ENCODE measurements at regions not wholly inside any gene's neighbourhood (a gene's known extent, or its start where the extent isn't known, plus 50 kb on each side); places are given as distances from the start of the nearest gene placed in this dataset.
"Not testable (repeated sequence)": the region's sequence is repeated elsewhere in the genome, so short reads cannot be mapped to it uniquely, and the experiment has no call there.

DNA sequence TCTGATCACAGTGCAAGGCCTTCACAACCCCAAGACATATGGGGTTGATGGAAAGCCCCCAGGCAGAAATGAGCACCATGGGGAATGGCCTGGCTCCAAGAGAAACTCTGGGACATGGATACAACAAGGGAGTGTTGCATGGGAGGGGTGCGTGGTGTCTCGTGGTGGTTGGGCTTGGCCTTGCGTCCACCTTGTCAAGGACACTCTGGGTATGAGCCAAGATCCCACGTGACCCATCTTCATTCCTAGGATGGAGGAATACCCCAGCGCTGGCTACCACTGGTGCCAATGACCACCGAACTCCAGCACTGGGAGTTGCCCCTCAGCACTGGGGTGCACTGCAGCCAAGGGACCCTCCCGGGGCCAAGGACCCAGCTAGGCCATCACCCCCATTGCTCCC is 267.5 kb upstream of the AGTR2 start:
- no peak for FAIRE-seq
- no peak for TF ChIP-seq CTCF (IDR thresholded peaks at IDR 0.05; ENCODE audit: insufficient read depth, missing control alignments)
- DNase-seq (ENCODE audit: insufficient read length, low spot score), result no peak

- DNase-seq (ENCODE audit: insufficient read length, low spot score) (no peak), FAIRE-seq (no peak)
- no peak for TF ChIP-seq CTCF (IDR thresholded peaks at IDR 0.05; ENCODE audit: insufficient read depth, missing control alignments)
Measured at GRCh38 chrX:115906276-115906675, 264.3 kb upstream of the AGTR2 start.

- FAIRE-seq (no peak), DNase-seq (ENCODE audit: insufficient read length, low spot score) (no peak)
- no peak for TF ChIP-seq CTCF (IDR thresholded peaks at IDR 0.05; ENCODE audit: insufficient read depth, missing control alignments)
Measured at GRCh38 chrX:115906881-115907280, 263.7 kb upstream of the AGTR2 start.

DNA sequence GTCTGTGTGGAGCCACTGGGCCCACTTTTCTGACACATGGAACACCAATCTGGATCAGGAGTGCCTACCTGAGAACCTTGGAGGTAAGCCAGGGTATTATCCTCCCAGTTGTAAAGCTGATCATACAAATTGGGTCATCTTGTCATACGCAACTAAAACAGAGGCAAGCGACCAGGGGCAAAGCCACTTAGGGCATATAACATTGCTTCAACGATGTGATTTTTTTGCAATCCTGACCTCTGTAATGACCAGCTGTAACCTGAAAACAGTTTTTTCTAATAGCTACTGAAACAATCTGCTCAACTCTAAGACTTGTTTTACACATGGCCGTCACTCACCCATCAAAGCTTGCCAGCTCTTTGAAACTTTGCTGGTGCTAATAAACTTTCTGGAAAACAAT is 261.5 kb upstream of the AGTR2 start:
- no peak for TF ChIP-seq CTCF (IDR thresholded peaks at IDR 0.05; ENCODE audit: insufficient read depth, missing control alignments)
- FAIRE-seq (no peak), DNase-seq (ENCODE audit: insufficient read length, low spot score) (no peak)

DNA sequence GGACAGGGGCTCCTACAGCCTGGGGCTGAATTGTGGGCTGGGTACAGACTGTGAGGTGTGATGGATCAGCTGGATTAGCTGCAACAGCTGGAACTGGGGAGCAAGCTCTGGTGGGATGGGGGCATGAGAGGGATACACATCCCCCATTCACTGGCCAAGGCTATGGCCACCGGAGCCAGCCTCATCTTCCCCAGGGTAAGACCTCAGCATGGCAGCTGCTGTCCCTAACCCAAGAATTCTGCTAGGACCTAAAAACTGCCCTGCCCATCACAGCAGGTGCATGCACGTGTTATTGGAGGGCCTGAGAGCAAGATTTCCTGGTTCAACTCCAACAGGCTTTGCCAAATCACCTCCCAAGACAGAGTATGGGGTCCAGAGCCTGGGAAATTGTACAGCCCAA is 258.6 kb upstream of the AGTR2 start:
- DNase-seq (ENCODE audit: insufficient read length, low spot score) (no peak), FAIRE-seq (no peak)
- TF ChIP-seq CTCF (IDR thresholded peaks at IDR 0.05; ENCODE audit: insufficient read depth, missing control alignments), result no peak

- TF ChIP-seq CTCF (IDR thresholded peaks at IDR 0.05; ENCODE audit: insufficient read depth, missing control alignments), result no peak
- FAIRE-seq, result no peak
- DNase-seq (ENCODE audit: insufficient read length, low spot score), result no peak
Measured at GRCh38 chrX:115912372-115912897, 258.1 kb upstream of the AGTR2 start.

DNA sequence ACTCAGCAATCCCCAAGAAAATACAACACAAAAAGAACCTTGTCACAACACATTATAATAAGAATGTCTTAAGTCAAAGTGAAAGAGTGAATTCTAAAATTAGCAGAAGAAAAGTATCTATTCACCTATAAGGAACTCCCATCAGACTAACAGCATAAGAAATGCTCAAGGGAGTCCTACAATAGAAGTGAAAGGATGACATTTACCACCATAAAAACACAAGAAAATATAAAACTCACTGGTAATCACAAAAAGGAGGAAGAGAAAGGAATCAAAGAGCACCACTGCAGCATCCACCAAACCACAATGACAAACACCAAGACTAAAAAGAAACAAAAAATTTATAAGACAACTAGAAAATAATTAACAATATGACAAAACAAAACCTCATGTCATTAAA is 257.0 kb upstream of the AGTR2 start:
- no peak for FAIRE-seq
- no peak for TF ChIP-seq CTCF (IDR thresholded peaks at IDR 0.05; ENCODE audit: insufficient read depth, missing control alignments)
- DNase-seq (ENCODE audit: insufficient read length, low spot score), result no peak

DNA sequence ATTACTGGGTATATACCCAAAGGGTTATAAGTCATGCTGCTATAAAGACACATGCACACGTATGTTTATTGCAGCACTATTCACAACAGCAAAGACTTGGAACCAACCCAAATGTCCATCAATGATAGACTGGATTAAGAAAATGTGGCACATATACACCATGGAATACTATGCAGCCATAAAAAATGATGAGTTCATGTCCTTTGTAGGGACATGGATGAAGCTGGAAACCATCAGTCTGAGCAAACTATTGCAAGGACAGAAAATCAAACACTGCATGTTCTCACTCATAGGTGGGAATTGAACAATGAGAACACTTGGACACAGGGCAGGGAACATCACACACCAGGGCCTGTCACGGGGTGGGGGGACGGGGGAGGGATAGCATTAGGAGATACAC is 254.9 kb upstream of the AGTR2 start:
- not testable (repeated sequence) for FAIRE-seq

More for the DNA sequence above, 254.9 kb upstream of the AGTR2 start:
- not testable (repeated sequence) for DNase-seq (ENCODE audit: insufficient read length, low spot score)
